ENCODE measurements at regions not wholly inside any gene's neighbourhood (a gene's known extent, or its start where the extent isn't known, plus 50 kb on each side); places are given as distances from the start of the nearest gene placed in this dataset.

- no peak for DNase-seq (ENCODE audit: low read depth)
These were observed 1692.1 kb downstream of the EFNB2 start for GRCh38 chr13:104843401-104843800.

GRCh38 chr13:104841110-104841509, 1694.4 kb downstream of the EFNB2 start:
- DNase-seq (ENCODE audit: low read depth) = no peak

- no peak for DNase-seq (ENCODE audit: low read depth)
These were observed 1697.7 kb downstream of the EFNB2 start for GRCh38 chr13:104837756-104838155.

GRCh38 chr13:104833221-104833620, 1702.2 kb downstream of the EFNB2 start:
- no peak for DNase-seq (ENCODE audit: low read depth)

GRCh38 chr13:104832231-104832630, 1703.2 kb downstream of the EFNB2 start:
- no peak for DNase-seq (ENCODE audit: low read depth)

- no peak for DNase-seq (ENCODE audit: low read depth)
These were observed 1703.6 kb downstream of the EFNB2 start for GRCh38 chr13:104831831-104832230.

GRCh38 chr13:104823709-104824108, 1711.8 kb downstream of the EFNB2 start:
- DNase-seq (ENCODE audit: low read depth) = no peak

GRCh38 chr13:104823071-104823470, 1712.4 kb downstream of the EFNB2 start:
- no peak for DNase-seq (ENCODE audit: low read depth)

GRCh38 chr13:104817271-104817670, 1718.2 kb downstream of the EFNB2 start:
- DNase-seq (ENCODE audit: low read depth) = no peak

GRCh38 chr13:104816726-104817125, 1718.7 kb downstream of the EFNB2 start:
- no peak for DNase-seq (ENCODE audit: low read depth)

GRCh38 chr13:104810242-104810641, 1725.2 kb downstream of the EFNB2 start:
- DNase-seq (ENCODE audit: low read depth) = no peak

GRCh38 chr13:104809483-104809882, 1726.0 kb downstream of the EFNB2 start:
- no peak for DNase-seq (ENCODE audit: low read depth)

- no peak for DNase-seq (ENCODE audit: low read depth)
These were observed 1730.1 kb downstream of the EFNB2 start for GRCh38 chr13:104805346-104805745.

- DNase-seq (ENCODE audit: low read depth) = no peak
These were observed 1732.9 kb upstream of the SLC10A2 start for GRCh38 chr13:104799152-104799551.

- no peak for DNase-seq (ENCODE audit: low read depth)
These were observed 1732.3 kb upstream of the SLC10A2 start for GRCh38 chr13:104798486-104798885.

GRCh38 chr13:104796581-104796980, 1730.4 kb upstream of the SLC10A2 start:
- DNase-seq (ENCODE audit: low read depth) = no peak

GRCh38 chr13:104785952-104786351, 1719.7 kb upstream of the SLC10A2 start:
- no peak for DNase-seq (ENCODE audit: low read depth)

- no peak for DNase-seq (ENCODE audit: low read depth)
These were observed 1718.7 kb upstream of the SLC10A2 start for GRCh38 chr13:104784891-104785290.

- DNase-seq (ENCODE audit: low read depth) = no peak
These were observed 1716.5 kb upstream of the SLC10A2 start for GRCh38 chr13:104782741-104783140.

GRCh38 chr13:104779311-104779993, 1713.2 kb upstream of the SLC10A2 start:
- no peak for DNase-seq (ENCODE audit: low read depth)

GRCh38 chr13:104773775-104774174, 1707.6 kb upstream of the SLC10A2 start:
- peak; percentile 0 for DNase-seq (ENCODE audit: low read depth)

GRCh38 chr13:104769545-104769944, 1703.3 kb upstream of the SLC10A2 start:
- no peak for DNase-seq (ENCODE audit: low read depth)

- DNase-seq (ENCODE audit: low read depth) = no peak
These were observed 1700.1 kb upstream of the SLC10A2 start for GRCh38 chr13:104766319-104766718.

- DNase-seq (ENCODE audit: low read depth) = no peak
These were observed 1698.4 kb upstream of the SLC10A2 start for GRCh38 chr13:104764600-104764999.

All from GM04503 (cell line).